Left forelimb (tissue), 1 donor: ENCODE measurements at regions not wholly inside any gene's neighbourhood (a gene's known extent, or its start where the extent isn't known, plus 50 kb on each side); places are given as distances from the start of the nearest gene placed in this dataset.

Experiments
- DNase-seq: peaks from one replicate; pipeline ENCODE4 v3.0.0-alpha.2; 2018; ENCODE audit warnings: low spot score

DNA sequence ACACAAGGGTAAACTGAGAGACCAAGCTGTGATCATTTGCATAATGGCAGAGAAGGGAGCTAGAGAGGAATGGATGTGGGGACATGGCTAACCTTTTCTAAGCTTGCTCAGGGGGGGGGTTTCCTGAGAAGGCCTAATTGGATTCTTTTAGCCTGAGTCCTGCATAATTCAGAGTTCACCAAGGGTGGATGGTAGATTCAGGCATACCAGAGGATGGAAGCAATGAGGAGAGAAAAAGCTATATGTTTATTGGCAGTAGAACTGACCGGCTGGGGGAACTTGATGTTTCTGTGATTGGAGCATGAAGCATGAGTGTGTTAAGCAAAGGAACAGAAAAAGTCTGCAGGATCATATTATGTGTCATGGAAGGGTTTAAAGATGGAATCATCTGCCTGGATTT is 65.9 kb upstream of the KLF12 start:
- no peak for DNase-seq

DNA sequence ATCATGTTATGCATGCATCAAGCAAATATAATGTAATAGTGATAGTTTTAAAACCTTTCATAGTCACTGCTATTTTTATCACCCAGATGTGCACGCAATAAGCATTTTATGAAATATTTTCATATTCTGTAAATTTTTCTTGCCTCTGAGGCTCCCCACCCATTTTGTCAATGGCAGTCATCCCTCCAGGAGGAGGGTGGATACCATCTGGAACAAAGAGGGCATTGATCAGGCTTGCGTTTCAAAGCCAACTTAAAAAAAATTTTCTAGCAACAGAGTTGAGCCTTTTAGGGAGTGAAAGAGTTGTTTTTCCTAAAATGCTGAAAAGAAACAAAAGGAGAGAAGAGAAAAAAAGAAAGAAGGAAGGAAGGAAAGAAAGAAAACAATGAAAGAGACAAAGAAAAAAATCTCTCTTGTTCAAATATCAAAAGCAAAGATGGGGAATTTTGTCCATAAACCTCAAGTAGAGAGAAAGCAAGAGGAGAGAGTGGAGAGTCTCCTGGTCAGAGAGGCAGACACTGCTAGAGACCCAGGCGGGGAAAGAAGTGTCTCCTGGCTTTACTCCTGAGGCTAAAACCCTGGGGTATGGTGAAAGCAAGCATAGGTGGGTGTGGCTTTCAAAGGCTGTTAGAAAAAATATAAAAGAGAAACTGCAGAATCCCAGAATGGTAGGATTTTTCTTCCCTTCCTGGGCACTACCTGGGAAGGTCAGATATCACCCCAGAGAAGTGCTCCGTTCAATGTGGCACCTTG is 63.6 kb upstream of the KLF12 start:
- DNase-seq = no peak

DNA sequence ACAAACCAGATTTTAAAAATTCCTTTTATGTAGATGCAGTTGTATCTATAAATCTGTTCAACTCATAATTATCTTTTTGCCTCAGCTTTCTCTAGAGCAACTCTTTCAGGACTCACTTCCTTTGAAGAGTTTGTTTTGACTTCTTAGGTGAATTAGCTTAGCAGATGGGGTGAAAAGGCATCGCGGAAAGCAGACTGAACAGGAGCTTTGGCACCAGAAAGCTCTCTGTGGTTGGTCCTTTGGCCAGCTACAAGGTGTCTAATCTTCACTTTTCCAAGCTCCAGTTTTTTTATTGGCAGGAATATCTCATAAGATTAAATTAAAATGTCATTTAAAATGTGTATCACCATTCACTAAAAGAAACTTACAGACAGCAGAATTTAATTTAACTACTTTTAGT is 60.6 kb upstream of the KLF12 start:
- no peak for DNase-seq

DNA sequence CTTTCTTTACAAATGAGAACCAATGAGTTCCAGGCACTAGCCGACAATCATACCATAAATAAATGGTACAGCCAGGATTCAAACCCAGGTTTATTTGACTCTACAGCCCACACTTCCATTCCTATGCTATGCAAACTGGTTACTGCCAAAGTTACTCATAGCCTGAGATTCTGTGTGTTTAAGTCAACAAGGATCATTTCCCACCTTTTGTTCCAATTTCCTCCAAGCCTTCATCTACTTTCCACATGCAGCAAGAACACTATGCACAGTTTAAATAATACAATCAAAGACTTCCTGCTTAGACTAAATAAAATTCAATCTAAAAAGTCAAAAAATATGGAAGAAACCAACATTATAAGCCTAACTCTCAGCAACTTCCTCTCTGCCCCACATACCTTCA is 59.2 kb upstream of the KLF12 start:
- no peak for DNase-seq

DNA sequence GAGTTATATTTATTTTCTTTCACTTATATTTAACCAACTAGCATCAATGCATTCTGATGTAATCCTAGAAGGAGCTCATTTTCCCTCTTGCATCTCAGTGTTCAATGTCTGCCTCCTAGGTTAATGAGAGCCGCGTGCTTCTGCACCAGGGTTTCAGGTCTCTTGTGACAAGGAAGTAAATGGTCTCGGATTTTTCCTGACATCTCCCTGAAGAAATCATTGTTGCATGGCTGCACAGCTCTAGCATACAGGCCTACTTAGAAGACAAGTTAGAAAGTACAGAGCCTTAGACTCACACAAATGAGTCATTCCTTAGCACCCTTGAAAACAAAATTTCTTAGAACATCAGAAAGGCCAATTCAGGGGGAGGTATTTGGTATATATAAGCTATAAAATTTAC is 57.2 kb upstream of the KLF12 start:
- DNase-seq = no peak

DNA sequence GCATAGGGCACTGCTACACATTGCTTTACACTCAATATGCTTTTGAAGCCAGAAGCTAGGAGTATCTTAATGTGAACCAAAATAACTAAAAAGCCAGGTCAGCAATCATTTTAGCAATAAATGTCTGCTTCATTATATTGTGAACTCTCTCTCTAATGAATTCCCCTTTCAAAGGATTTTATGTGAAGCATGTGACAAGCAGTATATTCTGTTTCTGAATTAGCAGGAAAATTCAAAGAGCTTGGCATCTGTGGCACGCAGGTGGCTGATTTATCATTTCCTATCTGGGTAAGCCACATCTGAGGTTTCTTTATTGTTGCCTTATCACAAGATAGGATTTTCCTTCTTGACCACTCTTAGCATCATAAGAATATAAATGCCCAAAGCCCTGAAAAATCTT is 56.8 kb upstream of the KLF12 start:
- no peak for DNase-seq

DNA sequence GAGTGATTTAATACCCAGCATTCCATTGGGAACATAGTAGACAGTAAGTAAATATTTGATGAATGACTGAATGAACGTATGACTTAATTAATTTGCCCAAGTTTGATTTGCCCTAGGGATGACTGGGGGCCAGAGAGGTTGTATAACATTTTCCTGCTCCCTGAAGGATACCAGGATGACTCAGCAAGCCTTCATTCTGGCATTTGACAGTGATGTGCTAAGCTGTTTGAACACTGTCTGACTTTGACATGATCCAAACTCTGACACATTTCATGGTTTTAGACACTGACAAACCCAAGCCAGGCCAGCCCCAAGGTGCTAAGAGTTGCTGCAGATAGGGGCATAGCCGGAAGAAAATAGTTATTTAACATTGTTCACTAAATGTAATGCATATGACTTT is 53.4 kb upstream of the KLF12 start:
- no peak for DNase-seq

DNA sequence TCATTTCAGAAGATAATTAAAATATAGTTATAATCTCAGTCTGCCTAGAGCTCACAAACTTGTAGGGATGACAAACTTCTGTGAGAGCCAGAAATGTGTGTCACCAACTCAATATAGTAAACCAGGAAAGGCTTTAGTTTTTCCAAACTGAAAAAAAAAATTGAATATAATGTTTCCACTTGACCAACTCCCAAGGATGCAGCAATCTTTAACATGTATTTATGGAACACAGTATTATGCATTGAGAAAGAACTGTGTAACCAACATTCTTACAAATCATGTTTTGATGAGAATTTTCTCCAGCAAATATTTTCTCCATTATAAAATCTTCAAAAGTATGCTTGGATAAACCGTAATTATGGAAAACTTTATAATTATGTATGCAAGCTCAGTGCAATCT is 50.1 kb upstream of the KLF12 start:
- no peak for DNase-seq
